ENCODE measurements at regions not wholly inside any gene's neighbourhood (a gene's known extent, or its start where the extent isn't known, plus 50 kb on each side); places are given as distances from the start of the nearest gene placed in this dataset.

- TF ChIP-seq, protein P1, sequence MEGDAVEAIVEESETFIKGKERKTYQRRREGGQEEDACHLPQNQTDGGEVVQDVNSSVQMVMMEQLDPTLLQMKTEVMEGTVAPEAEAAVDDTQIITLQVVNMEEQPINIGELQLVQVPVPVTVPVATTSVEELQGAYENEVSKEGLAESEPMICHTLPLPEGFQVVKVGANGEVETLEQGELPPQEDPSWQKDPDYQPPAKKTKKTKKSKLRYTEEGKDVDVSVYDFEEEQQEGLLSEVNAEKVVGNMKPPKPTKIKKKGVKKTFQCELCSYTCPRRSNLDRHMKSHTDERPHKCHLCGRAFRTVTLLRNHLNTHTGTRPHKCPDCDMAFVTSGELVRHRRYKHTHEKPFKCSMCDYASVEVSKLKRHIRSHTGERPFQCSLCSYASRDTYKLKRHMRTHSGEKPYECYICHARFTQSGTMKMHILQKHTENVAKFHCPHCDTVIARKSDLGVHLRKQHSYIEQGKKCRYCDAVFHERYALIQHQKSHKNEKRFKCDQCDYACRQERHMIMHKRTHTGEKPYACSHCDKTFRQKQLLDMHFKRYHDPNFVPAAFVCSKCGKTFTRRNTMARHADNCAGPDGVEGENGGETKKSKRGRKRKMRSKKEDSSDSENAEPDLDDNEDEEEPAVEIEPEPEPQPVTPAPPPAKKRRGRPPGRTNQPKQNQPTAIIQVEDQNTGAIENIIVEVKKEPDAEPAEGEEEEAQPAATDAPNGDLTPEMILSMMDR (IDR thresholded peaks at IDR 0.05; ENCODE audit: low read depth, low read length, poor library complexity, severe bottlenecking): no peak
- no peak for TF ChIP-seq EZH2phosphoT487 (IDR thresholded peaks at IDR 0.05; ENCODE audit: borderline replicate concordance, low read length)
Observed at GRCh38 chr6:154592199-154592860, 81.8 kb upstream of the CNKSR3 start.
